ENCODE measurements at regions not wholly inside any gene's neighbourhood (a gene's known extent, or its start where the extent isn't known, plus 50 kb on each side); places are given as distances from the start of the nearest gene placed in this dataset.
A peak's percentile ranks its signal among the peaks of the same experiment; 100 is the strongest.
"Not testable (repeated sequence)": the region's sequence is repeated elsewhere in the genome, so short reads cannot be mapped to it uniquely, and the experiment has no call there.

- intact Hi-C loops (cut with micrococcal nuclease), result loop anchor here (10.0 kb wide), 1 partner anchor 1362 kb away; no protein-coding TSS in a partner anchor
Measured at GRCh38 chr5:1597093-1597473, 73.3 kb upstream of the LPCAT1 start.

GRCh38 chr5:1596462-1597092 lies 72.8 kb upstream of the LPCAT1 start:
- H3K27me3 Mint-ChIP-seq; H3K4me1 ChIP-seq (ENCODE audit: insufficient read depth, low read length); H3K27ac ChIP-seq (ENCODE audit: low read depth, low read length); H3K9me3 Mint-ChIP-seq; DNase-seq; H3K27ac Mint-ChIP-seq; H3K27me3 ChIP-seq (ENCODE audit: insufficient read depth, low read length); H3K36me3 ChIP-seq (ENCODE audit: insufficient read depth, low read length); H3K4me3 Mint-ChIP-seq; H3K9me3 ChIP-seq (ENCODE audit: control insufficient read depth in 1 of 2, low read length in 2 of 2); H3K4me3 ChIP-seq (ENCODE audit: low read length in 2 of 2); POLR2A ChIA-PET (ENCODE audit: partially characterized antibody); H3K4me1 Mint-ChIP-seq: not testable (repeated sequence)
- intact Hi-C loops (cut with micrococcal nuclease), result loop anchor here (10.0 kb wide), 1 partner anchor 1362 kb away; no protein-coding TSS in a partner anchor
- CTCF ChIA-PET (ENCODE audit: partially characterized antibody), result interaction anchor here (1.0 kb wide), 1 partner anchor 48 kb away, joined by 3 read pairs; no protein-coding TSS in a partner anchor
- H3K36me3 Mint-ChIP-seq, result peaks cover 10 to 14% of the 10 kb centered on the region in 2 donors

More at GRCh38 chr5:1597093-1597473, 73.3 kb upstream of the LPCAT1 start:
- CTCF ChIA-PET (ENCODE audit: partially characterized antibody), result interaction anchor here (1.0 kb wide), 1 partner anchor 48 kb away, joined by 3 read pairs; no protein-coding TSS in a partner anchor
- H3K27ac Mint-ChIP-seq; H3K9me3 Mint-ChIP-seq; H3K4me1 ChIP-seq (ENCODE audit: insufficient read depth, low read length); H3K27ac ChIP-seq (ENCODE audit: low read depth, low read length); H3K9me3 ChIP-seq (ENCODE audit: control insufficient read depth in 1 of 2, low read length in 2 of 2); H3K27me3 ChIP-seq (ENCODE audit: insufficient read depth, low read length); H3K4me1 Mint-ChIP-seq; H3K4me3 ChIP-seq (ENCODE audit: low read length in 2 of 2); H3K27me3 Mint-ChIP-seq; POLR2A ChIA-PET (ENCODE audit: partially characterized antibody); H3K36me3 ChIP-seq (ENCODE audit: insufficient read depth, low read length): not testable (repeated sequence)
- peak in 2 of 5 donors; percentile 5 to 8 for DNase-seq
- H3K36me3 Mint-ChIP-seq, result peaks cover 9 to 14% of the 10 kb centered on the region in 2 donors
- H3K4me3 Mint-ChIP-seq, result peak overlapping the region in 2 of 8 donors; percentile 1 to 29

- Mint-ChIP-seq H3K36me3 (peaks cover 8% of the 10 kb centered on the region in 2 donors), H3K4me1 (peaks cover 0 to 5% (median 3%) of the 10 kb centered on the region in 4 donors), H3K4me3 (peak overlapping the region in 7 of 8 donors; percentile 46 to 81 (median 68)), H3K27ac (peak overlapping the region in 1 of 7 donors; percentile 51), H3K9me3 (no peaks in the 10 kb centered on the region), H3K27me3 (no peaks in the 10 kb centered on the region)
- POLR2A ChIA-PET (ENCODE audit: partially characterized antibody), result interaction anchor here (0.8 kb wide), 1 partner anchor 96 kb away, joined by 3 read pairs; no protein-coding TSS in a partner anchor
- Histone ChIP-seq H3K4me1 (ENCODE audit: insufficient read depth, low read length) (no peaks in the 10 kb centered on the region), H3K9me3 (ENCODE audit: control insufficient read depth in 1 of 2, low read length in 2 of 2) (no peaks in the 10 kb centered on the region), H3K4me3 (ENCODE audit: low read length in 2 of 2) (peak overlapping the region in 1 of 2 donors; percentile 22), H3K27me3 (ENCODE audit: insufficient read depth, low read length) (no peaks in the 10 kb centered on the region), H3K27ac (ENCODE audit: low read depth, low read length) (no peak overlapping the region), H3K36me3 (ENCODE audit: insufficient read depth, low read length) (no peaks in the 10 kb centered on the region)
- intact Hi-C loops (cut with micrococcal nuclease), result loop anchor here (1.0 to 10.0 kb wide), 3 partner anchors 47 to 1360 kb away; no protein-coding TSS in a partner anchor
- CTCF ChIA-PET (ENCODE audit: partially characterized antibody), result no interaction called here
- DNase-seq, result peak; percentile 3 to 48 (median 39)
Measured at GRCh38 chr5:1594357-1595106, 70.8 kb upstream of the LPCAT1 start.

GRCh38 chr5:1593903-1594356 lies 70.2 kb upstream of the LPCAT1 start:
- no peaks in the 10 kb centered on the region for H3K4me1 ChIP-seq (ENCODE audit: insufficient read depth, low read length)
- no peak overlapping the region for H3K27ac ChIP-seq (ENCODE audit: low read depth, low read length)
- Mint-ChIP-seq H3K9me3 (no peaks in the 10 kb centered on the region), H3K4me1 (peaks cover 0 to 5% (median 2%) of the 10 kb centered on the region in 4 donors), H3K36me3 (peaks cover 5 to 7% of the 10 kb centered on the region in 2 donors), H3K27me3 (no peaks in the 10 kb centered on the region), H3K4me3 (peak overlapping the region in 4 of 8 donors; percentile 34 to 81 (median 63)), H3K27ac (peak overlapping the region in 1 of 7 donors; percentile 27)
- peak overlapping the region in 1 of 2 donors; percentile 22 for H3K4me3 ChIP-seq (ENCODE audit: low read length in 2 of 2)
- no peaks in the 10 kb centered on the region for H3K36me3 ChIP-seq (ENCODE audit: insufficient read depth, low read length)
- intact Hi-C loops (cut with micrococcal nuclease), result loop anchor here (1.0 to 10.0 kb wide), 3 partner anchors 47 to 1359 kb away; no protein-coding TSS in a partner anchor
- POLR2A ChIA-PET (ENCODE audit: partially characterized antibody), result interaction anchor here (0.8 kb wide), 1 partner anchor 95 kb away, joined by 3 read pairs; no protein-coding TSS in a partner anchor
- H3K27me3 ChIP-seq (ENCODE audit: insufficient read depth, low read length), result no peaks in the 10 kb centered on the region
- no peak for DNase-seq
- H3K9me3 ChIP-seq (ENCODE audit: control insufficient read depth in 1 of 2, low read length in 2 of 2), result no peaks in the 10 kb centered on the region
- CTCF ChIA-PET (ENCODE audit: partially characterized antibody), result no interaction called here

- H3K27me3 ChIP-seq (ENCODE audit: insufficient read depth, low read length); H3K4me3 ChIP-seq (ENCODE audit: low read length in 2 of 2); H3K4me1 ChIP-seq (ENCODE audit: insufficient read depth, low read length); CTCF ChIA-PET (ENCODE audit: partially characterized antibody); H3K4me3 Mint-ChIP-seq; H3K9me3 ChIP-seq (ENCODE audit: control insufficient read depth in 1 of 2, low read length in 2 of 2); DNase-seq; H3K4me1 Mint-ChIP-seq; H3K27ac Mint-ChIP-seq; intact Hi-C loops (cut with micrococcal nuclease); H3K9me3 Mint-ChIP-seq; H3K27me3 Mint-ChIP-seq; POLR2A ChIA-PET (ENCODE audit: partially characterized antibody); H3K27ac ChIP-seq (ENCODE audit: low read depth, low read length); H3K36me3 ChIP-seq (ENCODE audit: insufficient read depth, low read length): not testable (repeated sequence)
- H3K36me3 Mint-ChIP-seq, result peaks cover 22 to 26% of the 10 kb centered on the region in 2 donors
Measured at GRCh38 chr5:1588071-1588694, 64.4 kb upstream of the LPCAT1 start.

- H3K4me1 ChIP-seq (ENCODE audit: insufficient read depth, low read length); DNase-seq; H3K27me3 Mint-ChIP-seq; H3K4me1 Mint-ChIP-seq; H3K9me3 Mint-ChIP-seq; H3K4me3 Mint-ChIP-seq; H3K27ac Mint-ChIP-seq; intact Hi-C loops (cut with micrococcal nuclease); POLR2A ChIA-PET (ENCODE audit: partially characterized antibody); H3K4me3 ChIP-seq (ENCODE audit: low read length in 2 of 2); H3K27me3 ChIP-seq (ENCODE audit: insufficient read depth, low read length); H3K27ac ChIP-seq (ENCODE audit: low read depth, low read length); H3K9me3 ChIP-seq (ENCODE audit: control insufficient read depth in 1 of 2, low read length in 2 of 2); H3K36me3 ChIP-seq (ENCODE audit: insufficient read depth, low read length): not testable (repeated sequence)
- CTCF ChIA-PET (ENCODE audit: partially characterized antibody), result interaction anchor here (1.3 kb wide), 1 partner anchor 12 kb away, joined by 3 read pairs; no protein-coding TSS in a partner anchor
- H3K36me3 Mint-ChIP-seq, result peaks cover 34 to 36% of the 10 kb centered on the region in 2 donors
Measured at GRCh38 chr5:1583081-1583875, 59.5 kb upstream of the LPCAT1 start.

Data from CD4-positive, alpha-beta memory T cell (primary cell).